ENCODE measurements at regions not wholly inside any gene's neighbourhood (a gene's known extent, or its start where the extent isn't known, plus 50 kb on each side); places are given as distances from the start of the nearest gene placed in this dataset.

DNA sequence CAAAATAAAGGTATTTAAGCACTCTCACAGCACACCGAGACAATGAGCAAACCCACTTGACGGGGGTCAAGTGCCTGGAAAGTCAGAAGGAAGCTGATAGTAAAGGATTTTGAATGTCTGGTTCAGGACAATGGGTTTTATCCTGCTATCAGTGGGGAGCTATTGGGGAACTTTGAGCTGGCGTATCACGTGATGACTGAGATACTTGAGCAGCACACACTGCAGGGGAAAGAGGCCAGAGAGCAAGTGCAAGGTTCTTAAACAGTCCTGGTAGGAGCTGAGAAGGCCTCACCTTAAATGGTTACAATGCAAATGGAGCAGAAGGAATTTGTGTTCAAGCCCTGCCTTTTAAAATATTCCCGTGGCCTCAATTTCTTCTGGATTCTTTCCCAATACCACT, 225.3 kb downstream of the LACC1 start:
- H3K27me3 ChIP-seq (ENCODE audit: insufficient read depth, low read depth, severe bottlenecking), result no peaks in the 10 kb centered on the region
- DNase-seq, result no peak
- no peaks in the 10 kb centered on the region for H3K36me3 ChIP-seq
- TF ChIP-seq, protein P1, sequence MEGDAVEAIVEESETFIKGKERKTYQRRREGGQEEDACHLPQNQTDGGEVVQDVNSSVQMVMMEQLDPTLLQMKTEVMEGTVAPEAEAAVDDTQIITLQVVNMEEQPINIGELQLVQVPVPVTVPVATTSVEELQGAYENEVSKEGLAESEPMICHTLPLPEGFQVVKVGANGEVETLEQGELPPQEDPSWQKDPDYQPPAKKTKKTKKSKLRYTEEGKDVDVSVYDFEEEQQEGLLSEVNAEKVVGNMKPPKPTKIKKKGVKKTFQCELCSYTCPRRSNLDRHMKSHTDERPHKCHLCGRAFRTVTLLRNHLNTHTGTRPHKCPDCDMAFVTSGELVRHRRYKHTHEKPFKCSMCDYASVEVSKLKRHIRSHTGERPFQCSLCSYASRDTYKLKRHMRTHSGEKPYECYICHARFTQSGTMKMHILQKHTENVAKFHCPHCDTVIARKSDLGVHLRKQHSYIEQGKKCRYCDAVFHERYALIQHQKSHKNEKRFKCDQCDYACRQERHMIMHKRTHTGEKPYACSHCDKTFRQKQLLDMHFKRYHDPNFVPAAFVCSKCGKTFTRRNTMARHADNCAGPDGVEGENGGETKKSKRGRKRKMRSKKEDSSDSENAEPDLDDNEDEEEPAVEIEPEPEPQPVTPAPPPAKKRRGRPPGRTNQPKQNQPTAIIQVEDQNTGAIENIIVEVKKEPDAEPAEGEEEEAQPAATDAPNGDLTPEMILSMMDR (IDR thresholded peaks at IDR 0.05; ENCODE audit: low read depth, low read length), result no peak
- no peak overlapping the region for H3K4me3 ChIP-seq (ENCODE audit: low read depth, low read length)
- no peaks in the 10 kb centered on the region for H3K9me3 ChIP-seq (ENCODE audit: severe bottlenecking)
- no peak overlapping the region for H3K27ac ChIP-seq

DNA sequence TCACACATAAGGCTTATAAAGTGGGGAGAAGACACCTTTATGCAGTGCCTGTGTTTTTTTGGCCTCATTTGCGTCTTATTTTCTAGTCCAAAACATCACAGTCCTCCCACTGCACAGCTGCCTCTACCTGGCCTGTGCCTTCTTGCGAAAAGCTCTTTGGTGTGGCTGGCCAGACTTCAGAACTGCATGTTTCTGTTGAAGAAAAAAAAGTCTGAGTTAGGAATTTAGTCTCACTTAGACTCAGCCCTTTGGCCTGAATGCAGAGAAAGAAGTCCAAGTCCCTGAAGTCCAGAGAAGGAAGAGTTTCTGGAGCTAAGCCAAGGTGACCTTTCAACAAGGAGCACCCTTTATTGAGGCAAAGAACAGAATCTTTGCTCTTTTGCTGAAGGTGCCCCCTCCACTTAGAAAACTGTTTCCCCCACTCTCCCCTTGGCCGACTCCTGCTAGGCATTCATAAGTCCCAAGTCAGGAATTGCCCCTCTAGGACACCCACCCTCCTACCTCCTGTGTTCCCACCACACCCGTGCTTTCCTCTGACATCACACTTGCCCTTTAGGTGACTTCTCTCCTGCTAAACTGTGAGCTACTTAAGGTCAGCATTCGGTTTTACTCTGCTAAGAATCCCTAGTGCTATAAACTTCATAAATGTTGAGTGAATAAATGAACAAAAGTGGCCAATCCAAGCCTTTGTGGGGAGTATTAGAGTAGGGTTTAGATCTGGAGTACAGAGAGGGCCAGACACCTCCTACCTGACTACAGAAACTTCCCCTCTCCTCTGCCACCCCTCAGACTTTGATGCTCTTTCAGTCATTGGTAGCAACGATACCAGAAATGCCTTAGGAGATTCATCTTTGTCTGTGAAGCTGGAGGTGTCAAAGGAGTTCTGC, 226.8 kb downstream of the LACC1 start:
- Histone ChIP-seq H3K4me3 (ENCODE audit: low read depth, low read length) (no peak overlapping the region), H3K36me3 (no peaks in the 10 kb centered on the region), H3K27me3 (ENCODE audit: insufficient read depth, low read depth, severe bottlenecking) (no peaks in the 10 kb centered on the region), H3K9me3 (ENCODE audit: severe bottlenecking) (no peaks in the 10 kb centered on the region), H3K27ac (no peak overlapping the region)
- no peak for DNase-seq
- TF ChIP-seq, protein P1 (IDR thresholded peaks at IDR 0.05; ENCODE audit: low read depth, low read length), result no peak

DNA sequence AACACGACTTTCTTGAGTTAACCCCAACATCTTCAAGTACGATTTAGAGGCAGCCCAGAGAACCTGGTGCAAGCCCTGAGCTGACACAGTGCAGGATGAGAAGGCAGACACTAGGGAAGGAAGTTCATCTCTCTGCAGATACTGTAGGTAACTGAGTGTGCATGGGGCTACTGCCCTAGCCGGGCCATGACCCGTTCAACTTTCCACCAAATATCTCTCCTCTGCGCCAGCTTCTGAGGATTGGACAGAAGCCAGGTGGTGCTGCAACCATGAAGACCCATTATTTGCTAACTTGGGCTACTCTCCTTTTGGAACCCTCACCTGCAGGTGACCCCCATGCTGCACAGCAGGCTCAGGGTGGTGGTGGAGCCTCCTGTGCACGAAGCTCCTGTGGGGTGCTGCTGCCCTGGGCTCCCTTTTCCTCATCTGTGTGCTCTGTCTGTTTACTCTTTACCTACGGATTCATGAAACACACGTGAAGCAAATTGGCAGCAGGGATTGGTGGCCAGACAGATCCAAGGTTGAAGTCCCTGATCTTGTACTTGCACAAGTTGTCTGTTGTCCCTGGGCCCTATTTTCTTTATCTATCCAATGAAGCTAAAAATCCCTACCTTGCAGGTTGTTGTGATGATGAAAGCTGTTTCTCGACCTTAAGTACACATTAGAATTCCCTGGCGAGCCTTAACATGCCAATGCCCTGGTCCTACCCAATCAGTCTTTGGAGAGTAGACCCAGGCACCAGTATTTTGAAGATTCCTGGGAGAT, 227.8 kb downstream of the LACC1 start:
- no peak overlapping the region for H3K27ac ChIP-seq
- no peak overlapping the region for H3K4me3 ChIP-seq (ENCODE audit: low read depth, low read length)
- no peak for DNase-seq
- no peaks in the 10 kb centered on the region for H3K27me3 ChIP-seq (ENCODE audit: insufficient read depth, low read depth, severe bottlenecking)
- TF ChIP-seq, protein P1 (IDR thresholded peaks at IDR 0.05; ENCODE audit: low read depth, low read length), result no peak
- no peaks in the 10 kb centered on the region for H3K36me3 ChIP-seq
- H3K9me3 ChIP-seq (ENCODE audit: severe bottlenecking), result no peaks in the 10 kb centered on the region

DNA sequence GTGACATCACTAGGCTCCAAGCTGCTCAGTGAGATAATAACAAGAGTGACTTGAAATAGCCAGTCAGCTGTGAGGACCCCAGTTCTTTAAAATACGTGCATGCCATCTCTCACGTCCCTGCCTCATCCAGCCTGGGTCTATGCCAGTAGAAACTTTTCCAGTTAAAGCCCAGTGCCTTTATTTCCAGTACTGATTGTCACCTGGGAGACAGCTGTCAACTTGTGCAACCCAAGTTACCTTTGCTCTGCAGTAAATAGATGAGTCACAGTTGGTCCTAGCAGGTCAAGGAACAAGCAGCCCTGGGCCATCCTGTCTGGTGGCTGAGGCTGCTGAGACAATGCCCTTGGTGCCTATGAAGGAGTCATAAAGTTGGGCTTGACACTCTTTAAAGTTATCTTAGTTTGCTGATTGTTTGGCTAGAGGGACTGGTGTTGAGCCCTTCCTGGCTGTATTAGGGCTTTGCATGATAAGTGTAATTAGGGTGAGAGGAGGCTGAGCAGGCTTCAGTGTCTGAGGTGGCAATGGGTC, 228.7 kb downstream of the LACC1 start:
- H3K9me3 ChIP-seq (ENCODE audit: severe bottlenecking), result no peaks in the 10 kb centered on the region
- H3K4me3 ChIP-seq (ENCODE audit: low read depth, low read length), result no peak overlapping the region
- no peak overlapping the region for H3K27ac ChIP-seq
- no peaks in the 10 kb centered on the region for H3K36me3 ChIP-seq
- DNase-seq, result no peak
- H3K27me3 ChIP-seq (ENCODE audit: insufficient read depth, low read depth, severe bottlenecking), result no peaks in the 10 kb centered on the region
- TF ChIP-seq, protein P1 (IDR thresholded peaks at IDR 0.05; ENCODE audit: low read depth, low read length), result no peak

DNA sequence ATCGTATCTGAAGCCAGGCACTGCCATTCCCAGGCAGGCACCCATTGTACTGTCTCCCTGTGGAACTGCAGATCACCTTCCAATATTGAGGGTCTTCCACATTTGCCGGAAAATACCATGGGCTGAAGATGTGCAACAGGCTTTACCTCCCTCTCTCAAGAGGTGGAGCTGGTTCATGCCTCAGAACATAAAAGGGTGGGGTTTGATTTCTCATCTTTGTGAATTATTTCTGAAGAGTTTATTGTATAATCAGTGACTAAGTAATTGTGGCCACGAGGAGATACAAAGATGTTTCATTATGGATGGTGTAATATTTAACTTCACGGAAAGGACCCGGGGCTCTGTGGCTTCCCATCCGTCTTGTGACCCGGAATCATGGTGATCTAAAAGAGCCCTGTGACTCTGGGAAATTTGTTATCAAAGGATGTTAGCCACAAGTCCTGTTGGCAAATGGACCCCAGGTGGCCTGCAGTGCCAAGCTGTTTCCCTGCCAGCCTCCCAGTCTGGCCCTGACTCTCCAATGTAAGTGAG, 230.5 kb downstream of the LACC1 start:
- DNase-seq, result no peak
- Histone ChIP-seq H3K27ac (no peak overlapping the region), H3K9me3 (ENCODE audit: severe bottlenecking) (no peaks in the 10 kb centered on the region), H3K36me3 (no peaks in the 10 kb centered on the region), H3K27me3 (ENCODE audit: insufficient read depth, low read depth, severe bottlenecking) (no peaks in the 10 kb centered on the region), H3K4me3 (ENCODE audit: low read depth, low read length) (no peak overlapping the region)
- TF ChIP-seq, protein P1 (IDR thresholded peaks at IDR 0.05; ENCODE audit: low read depth, low read length), result no peak

Measured in WERI-Rb-1 (cell line).